ENCODE measurements at regions not wholly inside any gene's neighbourhood (a gene's known extent, or its start where the extent isn't known, plus 50 kb on each side); places are given as distances from the start of the nearest gene placed in this dataset.

- Histone ChIP-seq H3K9me2 (replicated peaks; ENCODE audit: insufficient read depth, low read length) (no peaks in the 10 kb centered on the region), H3K27me3 (replicated peaks; ENCODE audit: insufficient read depth, low read length) (peaks cover 64% of the 10 kb centered on the region), H3K27ac (ENCODE audit: low read length) (no peak overlapping the region), H3F3A (ENCODE audit: insufficient read depth, low read length) (no peaks in the 10 kb centered on the region), H3K9me3 (replicated peaks; ENCODE audit: insufficient read depth, low read length) (no peaks in the 10 kb centered on the region), H4K20me1 (ENCODE audit: insufficient read depth, low read length) (no peaks in the 10 kb centered on the region), H3K36me3 (replicated peaks; ENCODE audit: insufficient read depth, low read length) (no peaks in the 10 kb centered on the region), H3K4me2 (ENCODE audit: low read depth, low read length) (no peak overlapping the region), H2AFZ (ENCODE audit: low read length) (no peak overlapping the region), H3K4me1 (ENCODE audit: low read length) (no peaks in the 10 kb centered on the region), H3K79me2 (ENCODE audit: low read length) (no peaks in the 10 kb centered on the region), H3K9ac (ENCODE audit: low read length) (no peak overlapping the region), H3K4me3 (ENCODE audit: low read length) (no peak overlapping the region)
- DNase-seq, result no peak
- TF ChIP-seq CTCF (IDR thresholded peaks at IDR 0.05; ENCODE audit: low read length) (no peak), EZH2phosphoT487 (IDR thresholded peaks at IDR 0.05; ENCODE audit: low read length) (no peak), EZH2 (optimal IDR thresholded peaks at IDR 0.05; ENCODE audit: low read depth, low read length) (no peak)
Measured at GRCh38 chr22:27164781-27165503, 507.6 kb downstream of the MIAT start.

- Histone ChIP-seq H3K9me2 (replicated peaks; ENCODE audit: insufficient read depth, low read length) (no peaks in the 10 kb centered on the region), H3K79me2 (ENCODE audit: low read length) (no peaks in the 10 kb centered on the region), H3K4me3 (ENCODE audit: low read length) (no peak overlapping the region), H3K4me2 (ENCODE audit: low read depth, low read length) (no peak overlapping the region), H3K36me3 (replicated peaks; ENCODE audit: insufficient read depth, low read length) (no peaks in the 10 kb centered on the region), H3K4me1 (ENCODE audit: low read length) (no peaks in the 10 kb centered on the region), H3K9ac (ENCODE audit: low read length) (no peak overlapping the region), H4K20me1 (ENCODE audit: insufficient read depth, low read length) (no peaks in the 10 kb centered on the region), H3K27ac (ENCODE audit: low read length) (no peak overlapping the region), H3F3A (ENCODE audit: insufficient read depth, low read length) (no peaks in the 10 kb centered on the region), H2AFZ (ENCODE audit: low read length) (no peak overlapping the region), H3K27me3 (replicated peaks; ENCODE audit: insufficient read depth, low read length) (peaks cover 66% of the 10 kb centered on the region), H3K9me3 (replicated peaks; ENCODE audit: insufficient read depth, low read length) (no peaks in the 10 kb centered on the region)
- no peak for TF ChIP-seq EZH2phosphoT487 (IDR thresholded peaks at IDR 0.05; ENCODE audit: low read length)
- DNase-seq, result no peak
Measured at GRCh38 chr22:27168681-27169080, 511.3 kb downstream of the MIAT start.

- no peak overlapping the region for H3K9ac ChIP-seq (ENCODE audit: low read length)
- H3K4me1 ChIP-seq (ENCODE audit: low read length), result no peaks in the 10 kb centered on the region
- H3K27ac ChIP-seq (ENCODE audit: low read length), result no peak overlapping the region
- no peak for TF ChIP-seq EZH2phosphoT487 (IDR thresholded peaks at IDR 0.05; ENCODE audit: low read length)
- no peak for TF ChIP-seq CTCF (IDR thresholded peaks at IDR 0.05; ENCODE audit: low read length)
- TF ChIP-seq EZH2 (optimal IDR thresholded peaks at IDR 0.05; ENCODE audit: low read depth, low read length), result no peak
- no peaks in the 10 kb centered on the region for H3K9me2 ChIP-seq (replicated peaks; ENCODE audit: insufficient read depth, low read length)
- H2AFZ ChIP-seq (ENCODE audit: low read length), result no peak overlapping the region
- H3K9me3 ChIP-seq (replicated peaks; ENCODE audit: insufficient read depth, low read length), result no peaks in the 10 kb centered on the region
- H3K27me3 ChIP-seq (replicated peaks; ENCODE audit: insufficient read depth, low read length), result peaks cover 68% of the 10 kb centered on the region
- no peaks in the 10 kb centered on the region for H3K36me3 ChIP-seq (replicated peaks; ENCODE audit: insufficient read depth, low read length)
- no peaks in the 10 kb centered on the region for H3K79me2 ChIP-seq (ENCODE audit: low read length)
- no peaks in the 10 kb centered on the region for H4K20me1 ChIP-seq (ENCODE audit: insufficient read depth, low read length)
- DNase-seq, result no peak
- H3K4me2 ChIP-seq (ENCODE audit: low read depth, low read length), result no peak overlapping the region
- H3K4me3 ChIP-seq (ENCODE audit: low read length), result no peak overlapping the region
- no peaks in the 10 kb centered on the region for H3F3A ChIP-seq (ENCODE audit: insufficient read depth, low read length)
Measured at GRCh38 chr22:27170491-27170890, 513.1 kb downstream of the MIAT start.

- no peak overlapping the region for H3K27ac ChIP-seq (ENCODE audit: low read length)
- no peak overlapping the region for H3K9ac ChIP-seq (ENCODE audit: low read length)
- H3K4me1 ChIP-seq (ENCODE audit: low read length), result no peaks in the 10 kb centered on the region
- no peaks in the 10 kb centered on the region for H3K36me3 ChIP-seq (replicated peaks; ENCODE audit: insufficient read depth, low read length)
- H2AFZ ChIP-seq (ENCODE audit: low read length), result no peak overlapping the region
- H3K4me2 ChIP-seq (ENCODE audit: low read depth, low read length), result no peak overlapping the region
- H3K27me3 ChIP-seq (replicated peaks; ENCODE audit: insufficient read depth, low read length), result peaks cover 73% of the 10 kb centered on the region
- DNase-seq, result no peak
- H3F3A ChIP-seq (ENCODE audit: insufficient read depth, low read length), result no peaks in the 10 kb centered on the region
- no peaks in the 10 kb centered on the region for H3K9me2 ChIP-seq (replicated peaks; ENCODE audit: insufficient read depth, low read length)
- no peak for TF ChIP-seq CTCF (IDR thresholded peaks at IDR 0.05; ENCODE audit: low read length)
- TF ChIP-seq EZH2 (optimal IDR thresholded peaks at IDR 0.05; ENCODE audit: low read depth, low read length), result no peak
- no peak for TF ChIP-seq EZH2phosphoT487 (IDR thresholded peaks at IDR 0.05; ENCODE audit: low read length)
- H3K79me2 ChIP-seq (ENCODE audit: low read length), result no peaks in the 10 kb centered on the region
- H3K4me3 ChIP-seq (ENCODE audit: low read length), result no peak overlapping the region
- H3K9me3 ChIP-seq (replicated peaks; ENCODE audit: insufficient read depth, low read length), result no peaks in the 10 kb centered on the region
- no peaks in the 10 kb centered on the region for H4K20me1 ChIP-seq (ENCODE audit: insufficient read depth, low read length)
Measured at GRCh38 chr22:27171212-27171611, 513.8 kb downstream of the MIAT start.

Measured in MM.1S (cell line).